Hematopoietic multipotent progenitor cell treated with erythropoietin and hydrocortisone succinate and interleukin-3 and kit ligand, for 8 days (in vitro differentiated cells): ENCODE measurements at regions not wholly inside any gene's neighbourhood (a gene's known extent, or its start where the extent isn't known, plus 50 kb on each side); places are given as distances from the start of the nearest gene placed in this dataset.

Experiments used
- DNase-seq: peaks from one replicate; pipeline ENCODE4 v3.0.0-alpha.2; 2015

- no peak for DNase-seq
These were observed 229.5 kb downstream of the TUSC7 start for GRCh38 chr3:116939091-116939490.

GRCh38 chr3:116939550-116939949 is 230.0 kb downstream of the TUSC7 start:
- no peak for DNase-seq

GRCh38 chr3:116940719-116941118 is 231.1 kb downstream of the TUSC7 start:
- DNase-seq, result no peak

GRCh38 chr3:116946376-116946775 is 236.8 kb downstream of the TUSC7 start:
- DNase-seq, result no peak

- no peak for DNase-seq
These were observed 237.6 kb downstream of the TUSC7 start for GRCh38 chr3:116947148-116947547.

- DNase-seq, result no peak
These were observed 238.2 kb downstream of the TUSC7 start for GRCh38 chr3:116947809-116948208.

- no peak for DNase-seq
These were observed 240.9 kb downstream of the TUSC7 start for GRCh38 chr3:116950301-116951055.

GRCh38 chr3:116951610-116952009 is 242.0 kb downstream of the TUSC7 start:
- DNase-seq, result no peak

GRCh38 chr3:116958291-116958690 is 248.7 kb downstream of the TUSC7 start:
- no peak for DNase-seq

GRCh38 chr3:116961106-116961505 is 251.5 kb downstream of the TUSC7 start:
- no peak for DNase-seq

- DNase-seq, result no peak
These were observed 254.2 kb downstream of the TUSC7 start for GRCh38 chr3:116963802-116964201.

- no peak for DNase-seq
These were observed 257.1 kb downstream of the TUSC7 start for GRCh38 chr3:116966649-116967048.

- no peak for DNase-seq
These were observed 259.6 kb downstream of the TUSC7 start for GRCh38 chr3:116969135-116969534.

- DNase-seq, result no peak
These were observed 260.1 kb downstream of the TUSC7 start for GRCh38 chr3:116969646-116970045.

- DNase-seq, result no peak
These were observed 262.0 kb downstream of the TUSC7 start for GRCh38 chr3:116971531-116971930.

GRCh38 chr3:116974702-116975101 is 265.1 kb downstream of the TUSC7 start:
- no peak for DNase-seq

- DNase-seq, result no peak
These were observed 267.9 kb downstream of the TUSC7 start for GRCh38 chr3:116977441-116977840.

- DNase-seq, result no peak
These were observed 270.5 kb downstream of the TUSC7 start for GRCh38 chr3:116980099-116980498.

GRCh38 chr3:116981089-116981488 is 271.5 kb downstream of the TUSC7 start:
- no peak for DNase-seq

GRCh38 chr3:116984301-116984700 is 274.7 kb downstream of the TUSC7 start:
- no peak for DNase-seq

- no peak for DNase-seq
These were observed 284.8 kb downstream of the TUSC7 start for GRCh38 chr3:116994351-116994879.

GRCh38 chr3:117003501-117003900 is 293.9 kb downstream of the TUSC7 start:
- DNase-seq, result no peak

GRCh38 chr3:117005274-117005673 is 295.7 kb downstream of the TUSC7 start:
- DNase-seq, result no peak

- no peak for DNase-seq
These were observed 296.4 kb downstream of the TUSC7 start for GRCh38 chr3:117005911-117006522.

GRCh38 chr3:117010318-117010717 is 300.7 kb downstream of the TUSC7 start:
- no peak for DNase-seq
